GM12891 (cell line): ENCODE measurements at regions not wholly inside any gene's neighbourhood (a gene's known extent, or its start where the extent isn't known, plus 50 kb on each side); places are given as distances from the start of the nearest gene placed in this dataset.
"Not testable (repeated sequence)": the region's sequence is repeated elsewhere in the genome, so short reads cannot be mapped to it uniquely, and the experiment has no call there.

Source experiments
- PAX5 ChIP-seq: IDR thresholded peaks from 2 replicates; pipeline ENCODE4 v1.6.1; 2011; ENCODE audit warnings: low read length, moderate library complexity, mild to moderate bottlenecking; ENCODE audit not compliant: insufficient read depth, severe bottlenecking
- POLR2A ChIP-seq: IDR thresholded peaks from 2 replicates; pipeline ENCODE4 v1.6.1; 2011; ENCODE audit warnings: low read depth, low read length, control low read depth
- POLR2AphosphoS5 ChIP-seq: IDR thresholded peaks from 2 replicates; pipeline ENCODE4 v1.6.1; 2011; ENCODE audit warnings: low read depth, low read length, control low read depth
- SPI1 ChIP-seq: IDR thresholded peaks from 2 replicates; pipeline ENCODE4 v1.6.1; 2011; ENCODE audit warnings: low read depth, low read length, control low read depth
- TAF1 ChIP-seq: IDR thresholded peaks from 2 replicates; pipeline ENCODE4 v1.6.1; 2011; ENCODE audit warnings: low read depth, low read length, control low read depth

- TF ChIP-seq POLR2A, POLR2AphosphoS5, TAF1, SPI1, PAX5: not testable (repeated sequence)
Measured at GRCh38 chr17:30601984-30602383, 124.8 kb downstream of the GOSR1 start.
